K562 (cell line): ENCODE measurements at regions not wholly inside any gene's neighbourhood (a gene's known extent, or its start where the extent isn't known, plus 50 kb on each side); places are given as distances from the start of the nearest gene placed in this dataset.

Experiments
- ATF1 ChIP-seq, 2 experiments: fragments of 450-650 bp in 1 of 2; IDR thresholded peaks; 2 replicates each; pipeline ENCODE4 v1.6.1; 2016; ENCODE audit warnings: missing compliant biosample characterization in 1 of 2, missing genetic modification characterization in 1 of 2
- ESRRB ChIP-seq: fragments of 250-450 bp; sonication (Bioruptor Pico); IDR thresholded peaks from 2 replicates; pipeline ENCODE4 v1.5.0; 2020; ENCODE audit warnings: mild to moderate bottlenecking, moderate library complexity, borderline replicate concordance
- NCOA1 ChIP-seq: fragments of 450-650 bp; IDR thresholded peaks from 2 replicates; pipeline ENCODE4 v1.6.1; 2016; ENCODE audit warnings: low read depth
- USF1 ChIP-seq: sonication (generic); formaldehyde crosslinking; IDR thresholded peaks from 2 replicates; pipeline ENCODE4 v1.9.0; 2022; ENCODE audit warnings: mild to moderate bottlenecking, missing genetic modification reagents

- TF ChIP-seq NCOA1 (no peak), ESRRB (CRISPR knock-in tag) (no peak), ATF1 (CRISPR knock-in tag; IDR thresholded peaks at IDR 0.05) (no peak), ATF1 (tag; IDR thresholded peaks at IDR 0.05) (no peak), USF1 (CRISPR knock-in tag) (no peak)
Measured at GRCh38 chr20:40584130-40584809, 104.8 kb downstream of the MAFB start.
